ENCODE measurements at regions not wholly inside any gene's neighbourhood (a gene's known extent, or its start where the extent isn't known, plus 50 kb on each side); places are given as distances from the start of the nearest gene placed in this dataset.

DNA sequence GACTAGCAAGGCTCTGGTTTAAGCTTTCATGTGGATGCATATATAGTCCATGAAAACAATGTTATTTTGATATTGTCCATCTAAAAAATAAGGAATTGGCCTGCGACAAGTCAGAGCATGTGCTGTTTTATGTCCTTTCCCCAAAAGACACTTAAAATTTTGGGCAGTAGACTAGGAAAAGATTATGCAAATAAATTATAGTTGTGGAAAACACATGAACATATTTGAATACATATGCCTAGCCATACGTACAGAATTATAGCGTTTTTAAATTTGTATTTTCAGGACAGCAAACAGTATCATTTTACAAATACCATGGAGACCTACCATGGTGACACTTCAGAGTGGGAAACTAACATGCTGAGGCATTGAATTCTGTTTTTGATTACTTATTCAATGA is 113.8 kb upstream of the SLC5A12 start:
- intact Hi-C loops (cut with DNase I) = no loop called here
- DNase-seq (ENCODE audit: low spot score) (no peak), ATAC-seq (no peak)

DNA sequence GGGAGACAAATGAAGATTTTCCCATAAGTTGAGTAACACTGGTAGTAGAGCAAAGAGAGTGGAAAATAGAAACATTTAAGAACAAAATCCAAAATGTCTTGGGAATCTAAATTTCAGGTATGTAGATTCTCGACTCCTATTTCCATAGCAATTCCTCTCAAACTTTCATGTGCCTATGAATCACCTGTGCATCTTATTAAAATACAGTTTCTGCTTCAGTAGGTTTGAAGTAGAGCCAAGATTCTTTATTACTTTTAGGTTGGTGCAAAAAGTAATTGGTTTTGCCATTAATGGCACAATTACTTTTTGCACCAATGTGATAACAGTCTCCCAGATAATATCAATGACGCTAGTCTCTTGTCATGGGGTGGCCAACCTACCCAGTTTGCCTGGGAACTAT is 115.3 kb upstream of the SLC5A12 start:
- DNase-seq (ENCODE audit: low spot score) (no peak), ATAC-seq (no peak)
- intact Hi-C loops (cut with DNase I) = no loop called here

DNA sequence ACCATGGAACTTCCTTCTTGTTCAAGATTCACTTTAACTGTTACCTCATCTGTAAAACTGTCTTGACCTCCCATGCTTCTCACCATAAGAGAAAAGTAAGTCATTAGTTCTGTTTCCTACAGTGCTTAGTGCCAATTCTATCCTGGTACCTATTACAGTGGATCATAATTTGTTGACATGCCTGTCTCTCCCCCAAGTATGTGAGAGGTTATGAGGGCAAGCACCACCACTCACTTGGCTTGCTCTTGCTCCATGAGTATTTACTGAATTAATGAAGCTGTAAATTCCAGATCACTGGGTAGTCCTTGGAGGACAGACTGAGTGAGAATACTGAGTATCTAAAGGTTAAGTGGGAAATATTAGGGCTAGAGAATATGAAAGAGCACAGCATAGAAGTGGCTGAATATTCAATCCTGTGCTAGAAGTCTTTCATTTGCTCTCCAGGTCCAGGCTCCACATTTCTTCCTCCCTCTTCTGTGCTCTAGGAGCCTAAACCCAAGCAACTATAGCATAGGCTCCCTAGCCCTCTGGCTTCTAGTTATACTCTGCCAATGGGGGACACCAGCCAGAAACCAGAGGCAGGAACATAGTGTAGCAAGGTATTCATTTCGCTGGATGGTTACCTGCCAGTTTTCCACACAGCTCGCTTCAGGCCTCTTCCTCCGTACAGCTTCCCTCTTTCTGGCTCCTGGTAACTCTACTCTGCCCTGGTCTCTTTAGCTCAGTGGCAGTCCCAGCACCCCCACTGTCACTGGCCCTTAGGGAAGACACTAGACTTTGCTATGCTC is 118.2 kb upstream of the SLC5A12 start:
- no peak for ATAC-seq

DNA sequence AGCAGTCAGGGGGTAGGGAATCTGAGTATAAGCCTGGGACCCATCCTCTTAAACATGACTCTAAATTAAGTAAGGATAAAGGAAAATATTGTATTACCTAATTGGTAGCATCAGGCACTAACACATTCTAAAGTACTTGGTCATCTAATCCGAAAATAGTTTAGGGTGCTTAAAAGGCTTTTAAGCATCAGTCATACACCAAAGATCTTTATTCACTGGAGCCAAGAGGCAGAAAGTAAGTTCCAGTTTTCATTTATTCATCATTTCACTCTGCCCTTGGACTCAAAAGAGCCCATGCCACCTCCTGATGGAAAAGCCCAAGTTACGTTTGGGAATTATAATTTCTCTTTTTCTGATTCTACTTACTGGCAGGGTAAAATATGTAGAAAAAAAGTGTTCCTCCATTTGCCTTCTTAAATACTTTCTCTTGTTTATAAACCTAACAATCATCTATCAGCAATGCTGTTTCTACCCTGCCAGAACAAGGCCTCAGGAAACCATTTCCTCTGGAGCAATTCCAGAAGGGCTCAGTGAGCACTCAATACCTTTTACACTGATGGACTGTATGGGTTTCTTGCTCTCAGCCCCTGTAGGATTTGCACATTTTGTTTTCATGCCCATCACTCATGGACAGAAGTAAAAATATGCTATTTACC is 120.1 kb upstream of the SLC5A12 start:
- no peak for ATAC-seq
- DNase-seq (ENCODE audit: low spot score) = no peak
- intact Hi-C loops (cut with DNase I) = no loop called here

More for the DNA sequence above, 118.2 kb upstream of the SLC5A12 start:
- intact Hi-C loops (cut with DNase I) = no loop called here
- no peak for DNase-seq (ENCODE audit: low spot score)

DNA sequence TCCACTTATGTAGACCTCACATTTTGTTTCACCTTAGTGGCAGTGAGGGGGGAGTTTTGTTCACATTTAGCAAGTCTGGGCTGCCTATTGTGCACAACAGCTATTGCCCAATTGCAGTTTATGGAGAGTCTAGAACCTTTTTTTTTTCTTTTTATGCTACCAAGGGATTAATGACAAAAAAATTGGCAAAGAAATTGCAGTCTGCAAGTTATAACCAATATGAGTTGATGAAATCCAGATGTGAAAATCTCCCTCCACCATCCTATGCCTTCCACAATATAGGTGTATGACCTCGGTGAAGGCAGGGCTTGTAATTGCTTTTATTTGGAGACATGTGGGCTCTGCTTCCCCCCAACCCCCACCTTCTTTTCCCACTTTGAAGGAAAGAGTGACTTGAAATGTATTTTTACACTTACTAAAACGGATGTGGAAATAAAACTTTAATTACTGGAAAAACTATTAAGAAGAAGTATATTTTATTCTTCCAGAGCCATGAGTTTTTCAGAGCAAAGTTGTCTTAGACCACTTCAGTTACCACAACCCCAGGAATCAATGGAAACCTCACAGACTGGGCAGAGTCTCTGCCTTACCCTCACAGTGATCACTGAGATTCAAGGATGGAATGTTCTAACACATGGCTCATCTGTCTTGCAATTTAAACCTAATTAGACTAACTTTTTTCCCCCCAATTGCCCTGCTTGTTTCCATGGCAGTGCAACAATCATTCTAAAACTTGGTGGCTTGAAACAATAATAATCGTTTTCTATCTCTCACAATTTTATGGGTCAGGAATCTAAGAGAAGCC is 120.8 kb upstream of the SLC5A12 start:
- ATAC-seq (peak; percentile 74), DNase-seq (ENCODE audit: low spot score) (no peak)
- intact Hi-C loops (cut with DNase I) = no loop called here

DNA sequence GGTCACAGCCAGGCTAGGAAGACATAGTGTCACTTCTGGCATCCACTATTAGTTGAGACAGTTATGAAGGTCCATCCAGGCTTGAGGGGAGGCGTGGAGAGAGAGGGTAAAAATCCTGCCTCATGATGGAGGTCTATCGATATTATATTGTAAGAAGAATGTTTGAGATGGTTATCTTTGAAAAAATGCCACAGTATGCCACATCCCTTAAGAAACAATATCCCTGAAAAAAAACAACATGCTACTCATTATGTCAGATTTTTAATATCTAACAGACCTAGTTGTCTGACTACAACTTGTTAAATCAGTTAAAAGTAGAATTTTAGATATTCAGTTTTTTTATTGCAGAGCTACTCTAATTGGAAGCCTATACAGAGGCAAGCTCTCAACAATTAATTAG is 121.7 kb upstream of the SLC5A12 start:
- intact Hi-C loops (cut with DNase I) = no loop called here
- DNase-seq (ENCODE audit: low spot score) (no peak), ATAC-seq (no peak)

DNA sequence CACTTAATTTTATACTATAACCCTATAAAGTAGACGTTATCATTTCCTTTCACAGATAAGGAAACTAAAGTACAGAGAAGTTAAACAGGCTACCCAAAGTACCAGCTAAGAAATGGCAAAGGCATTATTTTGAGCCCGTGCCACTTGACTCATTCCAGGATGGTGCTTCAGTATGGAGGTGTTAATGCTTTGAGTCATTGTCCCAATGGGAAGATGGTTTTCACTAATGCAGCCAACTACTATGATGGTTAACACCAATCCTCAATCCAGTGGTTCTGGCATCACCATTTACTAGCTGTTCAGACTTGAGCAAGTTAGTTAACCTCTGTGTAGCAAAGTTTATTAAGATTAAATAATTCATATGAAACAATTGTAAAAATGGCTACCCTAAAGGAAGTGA is 123.1 kb upstream of the SLC5A12 start:
- intact Hi-C loops (cut with DNase I) = no loop called here
- DNase-seq (ENCODE audit: low spot score) (no peak), ATAC-seq (no peak)

DNA sequence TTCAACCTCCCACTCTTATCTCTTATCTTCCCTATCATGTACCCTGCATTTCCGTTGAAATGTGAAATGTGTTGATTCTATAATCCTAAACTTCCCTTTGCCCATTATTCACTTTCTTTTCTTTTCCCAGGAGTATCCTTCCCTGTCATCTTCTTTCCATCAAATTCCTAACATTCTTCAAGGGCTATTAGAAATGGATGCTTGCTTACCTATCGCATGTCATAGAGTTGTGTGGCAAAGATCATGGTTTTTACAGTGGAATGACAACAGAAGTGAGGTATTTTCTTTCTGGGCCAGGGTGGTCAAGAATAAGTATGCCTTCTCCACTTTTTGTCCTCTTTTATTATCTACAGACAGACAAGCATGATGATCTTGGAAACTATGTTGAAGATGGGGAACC is 124.4 kb upstream of the SLC5A12 start:
- DNase-seq (ENCODE audit: low spot score) (no peak), ATAC-seq (no peak)
- intact Hi-C loops (cut with DNase I) = no loop called here

DNA sequence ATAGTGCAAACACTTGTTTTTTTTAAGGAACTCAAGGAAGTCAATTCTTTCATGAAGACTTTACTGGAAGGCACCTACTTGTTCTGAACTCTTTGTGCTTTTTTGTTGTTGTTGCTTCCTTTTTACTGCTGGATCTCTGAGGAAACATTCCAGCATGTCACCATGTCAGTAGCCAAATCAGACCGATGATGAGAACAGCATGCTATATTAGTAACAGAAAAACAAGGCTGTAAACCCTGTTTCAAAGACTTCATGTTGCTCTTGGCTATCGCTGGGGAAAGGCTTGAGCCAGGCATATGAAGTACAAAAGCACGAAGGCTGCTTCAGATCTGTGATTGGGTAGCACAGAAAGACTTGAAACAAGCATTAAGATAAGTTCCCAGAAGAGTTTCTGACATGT is 125.6 kb upstream of the SLC5A12 start:
- DNase-seq (ENCODE audit: low spot score) = no peak
- intact Hi-C loops (cut with DNase I) = no loop called here
- peak; percentile 94 for ATAC-seq

DNA sequence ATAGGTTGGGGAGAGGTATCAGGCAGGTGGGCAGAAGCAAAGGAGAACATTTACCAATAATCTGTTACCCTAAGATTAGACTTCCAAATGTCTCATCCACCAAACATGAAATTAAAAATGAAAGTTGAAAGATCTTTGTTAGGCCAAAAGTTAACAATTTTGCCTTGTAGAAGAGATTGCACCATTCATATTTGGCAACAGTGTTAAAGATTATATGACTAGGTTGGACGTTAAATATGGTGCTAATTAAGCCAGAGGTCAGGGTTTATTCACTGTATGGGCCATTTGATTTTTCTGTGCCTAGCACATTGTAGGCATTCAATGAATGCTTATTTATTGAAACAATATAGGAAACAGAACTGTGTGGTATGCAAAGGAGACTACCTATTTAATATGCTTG is 126.1 kb upstream of the SLC5A12 start:
- DNase-seq (ENCODE audit: low spot score) = no peak
- peak; percentile 31 for ATAC-seq
- intact Hi-C loops (cut with DNase I) = no loop called here

DNA sequence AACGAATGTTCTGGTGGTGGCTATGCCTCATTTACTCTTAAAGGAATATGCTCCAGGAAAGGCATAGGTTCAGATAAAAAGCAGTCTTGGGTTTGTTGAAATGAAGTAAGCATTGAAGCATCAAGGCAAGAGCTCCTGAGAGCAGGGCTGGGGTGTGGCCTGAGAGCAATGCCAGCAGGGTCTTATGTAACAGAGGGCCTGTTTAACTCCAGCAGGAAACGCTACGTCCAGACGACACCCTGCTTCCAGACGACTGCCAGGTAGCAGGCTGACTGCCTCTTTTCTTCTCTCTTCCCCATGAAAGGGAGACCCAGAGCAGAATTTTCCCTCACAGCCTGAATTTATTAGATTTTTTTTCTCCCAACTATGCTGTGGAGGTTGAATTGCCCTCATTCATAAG is 127.2 kb upstream of the SLC5A12 start:
- DNase-seq (ENCODE audit: low spot score) (peak; percentile 63), ATAC-seq (peak; percentile 82)
- intact Hi-C loops (cut with DNase I) = no loop called here

DNA sequence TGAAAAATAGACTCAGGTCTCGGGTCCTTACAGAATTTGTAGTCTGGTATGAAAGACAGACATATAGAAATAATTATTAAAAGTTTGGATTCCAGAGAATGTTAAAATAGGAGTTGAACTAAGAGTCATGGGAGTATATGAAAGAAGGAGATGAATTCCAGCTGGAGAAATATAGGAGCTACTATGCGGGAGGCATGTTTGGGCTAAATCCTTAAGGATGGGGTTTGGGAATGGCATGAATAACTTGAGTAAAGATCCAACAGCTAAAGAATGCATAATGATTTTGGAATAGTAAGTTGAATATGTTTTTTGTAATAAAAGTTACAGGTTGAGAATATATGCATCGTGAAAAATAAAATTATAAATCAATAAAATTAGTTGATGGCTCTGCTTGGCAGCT is 129.4 kb upstream of the SLC5A12 start:
- DNase-seq (ENCODE audit: low spot score) = no peak
- intact Hi-C loops (cut with DNase I) = no loop called here
- ATAC-seq = no peak

DNA sequence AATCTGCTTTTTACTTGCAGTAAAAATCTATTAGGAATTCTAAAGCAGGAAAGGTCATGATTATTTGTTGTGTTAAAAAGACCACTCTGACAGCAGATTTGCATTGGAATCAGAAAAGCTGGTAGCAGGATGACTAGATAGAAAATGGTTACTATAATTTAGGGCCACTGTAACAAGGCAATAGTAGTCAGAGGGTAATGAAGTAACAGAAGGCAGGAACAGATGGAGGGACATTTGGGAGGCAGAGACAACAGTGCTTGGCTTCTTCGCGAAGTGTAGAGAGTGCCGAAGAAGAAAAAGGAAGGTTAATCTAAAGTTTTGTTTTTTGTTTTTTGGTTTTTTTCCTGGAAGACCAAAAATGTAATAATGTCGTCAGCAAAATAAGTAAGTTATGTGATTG is 129.8 kb upstream of the SLC5A12 start:
- ATAC-seq (no peak), DNase-seq (ENCODE audit: low spot score) (no peak)
- intact Hi-C loops (cut with DNase I) = no loop called here

DNA sequence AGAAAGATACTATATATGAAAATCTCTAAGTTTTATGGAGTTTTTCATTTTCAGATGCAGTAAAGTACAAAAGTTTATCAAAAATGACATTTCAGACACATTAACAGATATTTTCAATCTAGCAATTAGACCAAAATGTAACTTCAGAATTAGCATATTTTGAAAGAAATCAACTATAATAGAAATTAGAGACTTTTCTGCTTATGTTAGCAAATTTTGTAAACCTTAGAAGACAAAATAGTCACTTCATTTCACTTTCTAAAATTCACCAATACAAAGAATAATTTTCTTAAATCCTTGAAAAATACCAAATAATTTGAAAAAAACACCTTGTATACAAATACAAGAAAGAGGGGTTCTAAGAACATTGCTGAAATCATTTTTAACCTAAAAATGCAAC is 135.8 kb upstream of the FIBIN start:
- ATAC-seq = no peak
- intact Hi-C loops (cut with DNase I) = no loop called here

DNA sequence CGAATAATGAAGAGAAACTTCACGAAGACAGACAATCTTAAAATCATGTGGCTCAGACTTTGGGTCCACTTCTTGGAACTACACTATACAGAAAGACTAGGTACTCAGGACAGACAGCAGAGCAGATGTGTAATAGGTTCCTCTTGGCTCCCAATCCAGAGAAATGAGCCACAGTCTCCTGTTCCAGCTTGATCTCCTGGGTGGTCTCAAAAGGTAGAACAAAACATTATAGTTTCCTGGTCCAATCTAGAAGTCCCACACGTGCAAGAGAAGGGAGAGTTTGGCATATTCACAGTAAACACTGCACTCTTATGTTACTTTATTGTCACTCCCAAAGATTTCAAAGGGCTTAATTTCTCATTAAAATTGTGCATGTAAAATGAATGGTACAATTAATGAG is 134.5 kb upstream of the FIBIN start:
- intact Hi-C loops (cut with DNase I) = no loop called here
- DNase-seq (ENCODE audit: low spot score) (no peak), ATAC-seq (no peak)

More for the DNA sequence above, 135.8 kb upstream of the FIBIN start:
- DNase-seq (ENCODE audit: low spot score) = no peak

DNA sequence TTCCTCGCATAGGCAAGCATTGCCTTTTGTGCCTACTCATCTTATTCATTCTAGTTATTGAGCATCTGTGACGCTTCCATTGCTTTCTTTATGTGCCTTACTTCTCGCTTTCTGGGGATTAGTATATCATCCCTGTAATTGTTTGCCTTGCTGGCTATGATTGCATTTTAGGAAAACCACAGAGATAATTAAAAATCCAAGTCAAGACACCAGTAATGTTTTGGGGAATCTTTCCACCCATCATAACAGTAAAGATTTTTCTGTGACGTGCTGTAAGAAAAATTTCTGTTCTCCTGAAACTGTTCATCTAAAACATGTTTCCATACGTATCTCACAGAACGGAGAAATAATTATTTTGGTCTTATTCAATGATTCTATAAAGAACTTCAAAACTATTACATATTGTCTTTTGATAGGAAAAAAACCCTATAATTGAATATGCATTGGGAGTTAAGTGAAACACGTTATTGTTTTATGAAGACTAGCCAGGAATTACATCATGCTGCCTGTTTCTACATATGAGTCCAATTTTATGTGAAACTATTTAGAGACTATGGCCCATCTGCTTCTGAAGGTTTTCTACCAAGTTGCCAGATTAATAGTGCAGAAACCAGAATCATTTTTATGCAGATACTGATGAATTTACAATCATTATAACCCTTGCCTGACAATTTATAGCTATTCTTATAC is 133.7 kb upstream of the FIBIN start:
- DNase-seq (ENCODE audit: low spot score) = no peak
- no peak for ATAC-seq
- intact Hi-C loops (cut with DNase I) = no loop called here

DNA sequence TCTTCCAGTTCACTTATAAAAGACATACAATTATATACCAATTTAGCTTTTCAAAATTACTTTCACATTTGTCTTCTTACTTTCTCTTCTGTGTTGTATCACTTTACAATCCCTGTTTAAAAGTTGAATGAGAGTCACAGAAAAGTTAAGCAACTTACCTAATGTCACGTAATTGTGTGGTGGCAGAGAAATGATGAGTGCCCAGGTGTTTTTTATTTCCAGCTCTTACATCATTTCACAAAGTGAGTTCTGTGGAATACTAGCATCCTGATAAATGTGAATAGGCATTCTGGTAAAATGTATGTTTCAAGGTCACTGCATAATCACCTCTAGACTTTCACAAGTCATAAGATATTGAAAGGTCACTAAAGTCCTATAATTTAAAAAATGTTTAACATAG is 133.0 kb upstream of the FIBIN start:
- intact Hi-C loops (cut with DNase I) = no loop called here
- ATAC-seq = no peak
- no peak for DNase-seq (ENCODE audit: low spot score)

DNA sequence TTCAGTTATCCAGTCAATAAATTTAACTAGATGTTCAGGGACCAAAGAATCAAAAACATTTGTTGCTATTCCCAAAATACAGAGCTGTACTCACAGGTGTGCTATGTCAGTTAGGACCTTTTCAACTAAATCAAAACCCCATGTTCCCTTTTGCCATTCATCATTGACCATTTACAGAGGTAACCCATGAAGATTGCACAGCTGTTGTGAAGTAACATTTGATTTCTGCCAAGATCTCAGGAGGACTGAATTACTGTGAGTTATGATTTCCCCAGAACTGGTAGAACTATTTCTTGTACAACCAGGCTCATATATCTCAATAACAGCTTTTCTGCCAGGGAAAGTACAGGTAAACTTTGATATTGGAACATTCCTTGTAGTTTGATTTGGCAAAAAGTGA is 131.1 kb upstream of the FIBIN start:
- ATAC-seq = peak; percentile 59
- no peak for DNase-seq (ENCODE audit: low spot score)
- intact Hi-C loops (cut with DNase I) = no loop called here

DNA sequence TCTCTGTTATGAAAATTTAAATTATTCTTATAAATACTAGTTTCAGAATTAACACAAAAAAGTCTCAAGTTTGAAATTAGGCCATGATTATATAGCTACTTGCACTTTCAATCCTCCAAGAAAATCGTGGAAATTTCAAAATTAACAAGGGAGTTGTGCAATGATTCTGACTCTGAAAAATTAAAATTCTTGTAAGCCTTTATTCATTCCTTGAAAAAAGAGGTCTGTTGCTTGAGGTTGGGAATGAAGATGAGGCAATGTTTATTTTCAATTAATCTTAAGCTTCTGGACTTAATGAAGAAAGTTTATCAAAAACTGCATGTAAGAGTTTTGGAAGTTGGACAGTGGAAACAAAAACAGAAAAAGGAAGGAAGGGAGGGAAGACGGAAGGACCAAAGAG is 128.2 kb upstream of the FIBIN start:
- intact Hi-C loops (cut with DNase I) = no loop called here
- peak; percentile 74 for ATAC-seq
- no peak for DNase-seq (ENCODE audit: low spot score)

DNA sequence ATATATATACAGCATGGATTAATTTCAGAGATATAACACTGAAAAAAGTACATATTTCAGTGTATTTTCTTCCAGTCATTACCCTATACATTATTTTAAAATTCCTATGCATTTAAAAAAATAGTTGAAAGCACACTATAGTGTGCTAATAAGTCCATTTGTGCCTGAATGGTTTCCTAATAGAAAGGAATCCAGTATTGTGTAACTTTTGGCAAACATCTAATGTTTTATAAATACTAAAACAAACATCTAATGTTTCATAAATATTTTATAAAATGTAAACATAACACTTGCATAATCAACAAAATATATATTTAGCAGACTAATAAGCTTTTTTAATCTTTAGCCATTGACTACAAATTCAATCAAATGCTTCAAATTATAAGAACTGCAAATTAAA is 126.6 kb upstream of the FIBIN start:
- intact Hi-C loops (cut with DNase I) = no loop called here
- DNase-seq (ENCODE audit: low spot score) (no peak), ATAC-seq (no peak)

Measured in sciatic nerve (tissue), 2 donors.